ENCODE measurements at regions not wholly inside any gene's neighbourhood (a gene's known extent, or its start where the extent isn't known, plus 50 kb on each side); places are given as distances from the start of the nearest gene placed in this dataset.

DNA sequence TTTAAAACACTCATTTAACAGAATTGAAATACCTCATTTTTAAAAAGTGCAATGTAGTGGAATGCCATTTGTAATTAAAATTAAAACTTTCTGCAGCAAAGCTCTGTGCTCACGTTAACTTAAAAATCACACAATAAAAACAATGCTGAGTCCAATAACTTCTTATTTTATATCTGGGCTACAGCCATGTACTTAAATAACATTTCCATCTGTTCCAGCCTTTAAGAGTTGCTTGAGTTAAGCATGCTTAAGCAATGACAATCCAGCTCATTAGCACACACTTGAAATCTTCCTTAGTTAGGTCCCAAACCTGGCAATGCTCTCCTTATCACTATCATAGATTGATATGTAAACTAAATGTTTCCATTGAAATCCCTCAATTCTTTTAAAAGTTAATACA lies 132.3 kb upstream of the CDH12 start:
- no peaks in the 10 kb centered on the region for H3K9me3 ChIP-seq (ENCODE audit: control insufficient read depth, low read length)
- H3K27me3 ChIP-seq (ENCODE audit: control insufficient read depth in 1 of 2, insufficient read depth in 1 of 2, low read length in 2 of 2) = no peaks in the 10 kb centered on the region
- H3K27ac ChIP-seq (ENCODE audit: low read length, poor library complexity, severe bottlenecking) = no peak overlapping the region
- H3K4ac ChIP-seq (ENCODE audit: low read depth in 1 of 2, low read length in 2 of 2) = no peak overlapping the region
- no peak overlapping the region for H3K9ac ChIP-seq (ENCODE audit: low read length)
- H3K14ac ChIP-seq (ENCODE audit: low read length in 2 of 2) = no peak overlapping the region
- DNase-seq = no peak
- H3K79me1 ChIP-seq (replicated peaks; ENCODE audit: low read length, poor library complexity, severe bottlenecking) = no peaks in the 10 kb centered on the region
- H2BK120ac ChIP-seq (ENCODE audit: low read depth, low read length) = no peak overlapping the region
- no peaks in the 10 kb centered on the region for H3K4me1 ChIP-seq (ENCODE audit: control insufficient read depth, insufficient read depth, low read depth, low read length)
- no peak overlapping the region for H3K23ac ChIP-seq (ENCODE audit: low read length in 2 of 2)
- no peak overlapping the region for H2BK5ac ChIP-seq (ENCODE audit: low read depth, low read length, poor library complexity, severe bottlenecking)
- H2BK12ac ChIP-seq (ENCODE audit: low read length in 2 of 2) = no peak overlapping the region
- no peak overlapping the region for H3K4me2 ChIP-seq (ENCODE audit: low read length, poor library complexity, severe bottlenecking)
- no peak overlapping the region for H3K4me3 ChIP-seq (ENCODE audit: insufficient read depth in 1 of 2, low read depth in 1 of 2, low read length in 2 of 2)
- no peak overlapping the region for H3K18ac ChIP-seq (ENCODE audit: low read depth in 1 of 2, low read length in 2 of 2)
- no peaks in the 10 kb centered on the region for H3K36me3 ChIP-seq (ENCODE audit: control insufficient read depth in 1 of 2, insufficient read depth in 2 of 2, low read depth in 1 of 2, low read length in 2 of 2)
- H4K91ac ChIP-seq (ENCODE audit: low read length) = no peak overlapping the region
- H4K8ac ChIP-seq (ENCODE audit: low read length) = no peak overlapping the region
- 91% methylated on average over 1 of the region's 1 CpG for WGBS
- no peak overlapping the region for H2BK15ac ChIP-seq (ENCODE audit: low read depth, poor library complexity, severe bottlenecking)
- no peak overlapping the region for H2AFZ ChIP-seq (ENCODE audit: low read depth, low read length)
- H2AK5ac ChIP-seq (ENCODE audit: low read length, severe bottlenecking) = no peak overlapping the region

DNA sequence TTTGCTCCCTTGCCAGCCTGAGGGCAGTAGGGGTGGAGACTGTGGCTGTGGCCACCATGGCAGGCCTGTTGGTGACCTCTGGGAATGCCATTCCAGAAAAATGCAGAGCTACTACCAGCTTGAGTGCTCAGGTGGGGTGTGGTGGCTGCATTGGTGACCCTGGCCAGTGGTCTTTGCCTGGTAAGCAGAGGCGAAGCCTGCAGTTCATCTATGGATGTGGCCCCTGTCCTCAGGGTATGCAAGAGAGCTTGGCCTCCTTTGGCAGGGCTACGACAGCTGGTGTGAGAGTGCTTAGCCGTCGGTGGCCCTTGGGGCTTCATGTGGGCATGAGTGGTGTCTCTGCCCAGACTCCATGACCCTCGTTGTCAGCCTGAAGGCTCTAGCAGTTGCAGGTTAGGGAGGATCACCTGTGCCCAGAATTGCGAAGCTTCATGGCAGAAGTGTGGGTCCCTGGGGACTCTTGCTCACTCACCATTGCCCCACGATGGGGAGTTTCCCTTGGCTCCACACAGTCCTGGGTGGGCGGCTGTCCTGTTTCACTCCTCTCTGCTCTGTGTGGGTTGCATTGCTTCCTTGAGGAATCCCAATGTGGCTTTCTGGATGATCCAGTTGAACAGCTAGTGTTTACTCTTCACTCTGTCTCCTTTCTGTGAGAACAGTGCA lies 117.9 kb upstream of the CDH12 start:
- Histone ChIP-seq H2BK12ac (ENCODE audit: low read length in 2 of 2) (peak overlapping the region in 1 of 2 experiments; percentile 10), H3K9me3 (ENCODE audit: control insufficient read depth, low read length) (peaks cover 12% of the 10 kb centered on the region), H3K27me3 (ENCODE audit: control insufficient read depth in 1 of 2, insufficient read depth in 1 of 2, low read length in 2 of 2) (no peaks in the 10 kb centered on the region), H2BK120ac (ENCODE audit: low read depth, low read length) (no peak overlapping the region), H2AFZ (ENCODE audit: low read depth, low read length) (no peak overlapping the region), H3K36me3 (ENCODE audit: control insufficient read depth in 1 of 2, insufficient read depth in 2 of 2, low read depth in 1 of 2, low read length in 2 of 2) (no peaks in the 10 kb centered on the region), H3K18ac (ENCODE audit: low read depth in 1 of 2, low read length in 2 of 2) (no peak overlapping the region), H3K14ac (ENCODE audit: low read length in 2 of 2) (peak overlapping the region in 1 of 2 experiments; percentile 0), H3K9ac (ENCODE audit: low read length) (no peak overlapping the region), H3K79me1 (replicated peaks; ENCODE audit: low read length, poor library complexity, severe bottlenecking) (no peaks in the 10 kb centered on the region), H3K27ac (ENCODE audit: low read length, poor library complexity, severe bottlenecking) (no peak overlapping the region), H2BK5ac (ENCODE audit: low read depth, low read length, poor library complexity, severe bottlenecking) (no peak overlapping the region), H3K4ac (ENCODE audit: low read depth in 1 of 2, low read length in 2 of 2) (no peak overlapping the region), H3K23ac (ENCODE audit: low read length in 2 of 2) (no peak overlapping the region), H3K4me2 (ENCODE audit: low read length, poor library complexity, severe bottlenecking) (no peak overlapping the region), H2AK5ac (ENCODE audit: low read length, severe bottlenecking) (no peak overlapping the region), H3K4me3 (ENCODE audit: insufficient read depth in 1 of 2, low read depth in 1 of 2, low read length in 2 of 2) (no peak overlapping the region), H4K8ac (ENCODE audit: low read length) (no peak overlapping the region), H2BK15ac (ENCODE audit: low read depth, poor library complexity, severe bottlenecking) (no peak overlapping the region), H4K91ac (ENCODE audit: low read length) (peak overlapping the region; percentile 70), H3K4me1 (ENCODE audit: control insufficient read depth, insufficient read depth, low read depth, low read length) (no peaks in the 10 kb centered on the region)
- no peak for DNase-seq
- 91% methylated on average over 8 of the region's 8 CpGs for WGBS

DNA sequence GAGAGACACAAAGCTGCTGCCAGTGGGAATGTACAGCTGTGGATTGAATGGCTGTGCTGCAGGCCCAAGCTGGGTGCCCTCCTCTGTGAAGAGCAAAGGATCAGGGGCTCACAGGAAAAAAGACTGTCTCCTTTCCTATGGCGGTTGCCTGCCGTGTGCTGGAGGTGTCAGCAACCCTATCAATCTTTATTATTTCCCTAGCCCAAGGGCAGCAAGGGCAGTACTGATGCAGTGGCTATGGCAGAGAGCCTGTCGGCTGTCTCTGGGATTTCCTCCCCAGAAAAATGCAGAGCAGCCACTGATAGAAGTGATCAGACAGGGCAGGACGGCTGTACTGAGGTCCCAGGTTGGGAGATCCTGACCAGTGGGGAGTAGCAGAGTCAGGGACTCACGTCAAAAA lies 117.3 kb upstream of the CDH12 start:
- H3K14ac ChIP-seq (ENCODE audit: low read length in 2 of 2) = no peak overlapping the region
- no peak overlapping the region for H3K4me2 ChIP-seq (ENCODE audit: low read length, poor library complexity, severe bottlenecking)
- no peak overlapping the region for H3K9ac ChIP-seq (ENCODE audit: low read length)
- no peaks in the 10 kb centered on the region for H3K36me3 ChIP-seq (ENCODE audit: control insufficient read depth in 1 of 2, insufficient read depth in 2 of 2, low read depth in 1 of 2, low read length in 2 of 2)
- H3K4me3 ChIP-seq (ENCODE audit: insufficient read depth in 1 of 2, low read depth in 1 of 2, low read length in 2 of 2) = no peak overlapping the region
- WGBS = 78% methylated on average over 5 of the region's 5 CpGs
- H2BK120ac ChIP-seq (ENCODE audit: low read depth, low read length) = no peak overlapping the region
- no peaks in the 10 kb centered on the region for H3K4me1 ChIP-seq (ENCODE audit: control insufficient read depth, insufficient read depth, low read depth, low read length)
- no peak overlapping the region for H3K27ac ChIP-seq (ENCODE audit: low read length, poor library complexity, severe bottlenecking)
- H3K4ac ChIP-seq (ENCODE audit: low read depth in 1 of 2, low read length in 2 of 2) = no peak overlapping the region
- H3K27me3 ChIP-seq (ENCODE audit: control insufficient read depth in 1 of 2, insufficient read depth in 1 of 2, low read length in 2 of 2) = no peaks in the 10 kb centered on the region
- no peak overlapping the region for H2AK5ac ChIP-seq (ENCODE audit: low read length, severe bottlenecking)
- DNase-seq = no peak
- peak overlapping the region; percentile 21 for H2BK15ac ChIP-seq (ENCODE audit: low read depth, poor library complexity, severe bottlenecking)
- H2BK12ac ChIP-seq (ENCODE audit: low read length in 2 of 2) = no peak overlapping the region
- no peaks in the 10 kb centered on the region for H3K79me1 ChIP-seq (replicated peaks; ENCODE audit: low read length, poor library complexity, severe bottlenecking)
- H3K18ac ChIP-seq (ENCODE audit: low read depth in 1 of 2, low read length in 2 of 2) = peak overlapping the region in 1 of 2 experiments; percentile 34
- H3K9me3 ChIP-seq (ENCODE audit: control insufficient read depth, low read length) = peaks cover 12% of the 10 kb centered on the region
- H2AFZ ChIP-seq (ENCODE audit: low read depth, low read length) = no peak overlapping the region
- no peak overlapping the region for H3K23ac ChIP-seq (ENCODE audit: low read length in 2 of 2)
- H2BK5ac ChIP-seq (ENCODE audit: low read depth, low read length, poor library complexity, severe bottlenecking) = no peak overlapping the region
- no peak overlapping the region for H4K91ac ChIP-seq (ENCODE audit: low read length)
- peak overlapping the region; percentile 61 for H4K8ac ChIP-seq (ENCODE audit: low read length)

DNA sequence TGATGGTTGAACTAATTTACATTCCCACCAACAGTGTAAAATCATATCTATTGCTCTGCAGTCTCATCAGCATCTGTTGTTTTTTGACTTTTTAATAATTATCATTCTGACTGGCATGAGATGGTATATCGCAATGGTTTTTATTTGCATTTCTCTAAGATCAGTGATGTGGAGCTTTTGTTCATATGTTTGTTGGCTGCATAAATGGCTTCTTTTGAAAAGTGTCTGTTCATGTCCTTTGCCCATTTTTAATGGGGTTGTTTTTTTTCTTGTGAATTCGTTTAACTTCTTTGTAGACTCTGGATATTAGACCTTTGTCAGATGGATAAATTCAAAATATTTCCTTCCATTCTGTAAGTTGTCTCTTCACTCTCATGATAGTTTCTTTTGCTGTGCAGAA lies 115.2 kb upstream of the CDH12 start:
- H3K27ac ChIP-seq (ENCODE audit: low read length, poor library complexity, severe bottlenecking) = no peak overlapping the region
- H4K8ac ChIP-seq (ENCODE audit: low read length) = no peak overlapping the region
- H3K79me1 ChIP-seq (replicated peaks; ENCODE audit: low read length, poor library complexity, severe bottlenecking) = no peaks in the 10 kb centered on the region
- H3K9me3 ChIP-seq (ENCODE audit: control insufficient read depth, low read length) = peaks cover 17% of the 10 kb centered on the region
- no peak overlapping the region for H3K18ac ChIP-seq (ENCODE audit: low read depth in 1 of 2, low read length in 2 of 2)
- WGBS = 100% methylated on average over 1 of the region's 2 CpGs
- no peaks in the 10 kb centered on the region for H3K36me3 ChIP-seq (ENCODE audit: control insufficient read depth in 1 of 2, insufficient read depth in 2 of 2, low read depth in 1 of 2, low read length in 2 of 2)
- H2BK5ac ChIP-seq (ENCODE audit: low read depth, low read length, poor library complexity, severe bottlenecking) = no peak overlapping the region
- no peak overlapping the region for H2AFZ ChIP-seq (ENCODE audit: low read depth, low read length)
- no peak overlapping the region for H2BK15ac ChIP-seq (ENCODE audit: low read depth, poor library complexity, severe bottlenecking)
- no peak overlapping the region for H3K9ac ChIP-seq (ENCODE audit: low read length)
- no peak overlapping the region for H4K91ac ChIP-seq (ENCODE audit: low read length)
- no peak overlapping the region for H3K4me3 ChIP-seq (ENCODE audit: insufficient read depth in 1 of 2, low read depth in 1 of 2, low read length in 2 of 2)
- DNase-seq = no peak
- no peaks in the 10 kb centered on the region for H3K4me1 ChIP-seq (ENCODE audit: control insufficient read depth, insufficient read depth, low read depth, low read length)
- H2BK12ac ChIP-seq (ENCODE audit: low read length in 2 of 2) = no peak overlapping the region
- no peak overlapping the region for H3K4me2 ChIP-seq (ENCODE audit: low read length, poor library complexity, severe bottlenecking)
- H3K27me3 ChIP-seq (ENCODE audit: control insufficient read depth in 1 of 2, insufficient read depth in 1 of 2, low read length in 2 of 2) = no peaks in the 10 kb centered on the region
- H3K14ac ChIP-seq (ENCODE audit: low read length in 2 of 2) = no peak overlapping the region
- no peak overlapping the region for H2AK5ac ChIP-seq (ENCODE audit: low read length, severe bottlenecking)
- H3K23ac ChIP-seq (ENCODE audit: low read length in 2 of 2) = no peak overlapping the region
- no peak overlapping the region for H3K4ac ChIP-seq (ENCODE audit: low read depth in 1 of 2, low read length in 2 of 2)
- no peak overlapping the region for H2BK120ac ChIP-seq (ENCODE audit: low read depth, low read length)

Measured in mesenchymal stem cell (in vitro differentiated cells and primary cell).